ENCODE measurements at regions not wholly inside any gene's neighbourhood (a gene's known extent, or its start where the extent isn't known, plus 50 kb on each side); places are given as distances from the start of the nearest gene placed in this dataset.

GRCh38 chr3:95310560-95310959 lies 1247.7 kb downstream of the NSUN3 start:
- H3K4me3 ChIP-seq = no peak overlapping the region
- H3K36me3 ChIP-seq = no peaks in the 10 kb centered on the region
- H3K27ac ChIP-seq (replicated peaks) = no peak overlapping the region
- no peak for DNase-seq
- no peaks in the 10 kb centered on the region for H3K27me3 ChIP-seq (ENCODE audit: low read depth)
- TF ChIP-seq CTCF (IDR thresholded peaks at IDR 0.05; ENCODE audit: borderline replicate concordance) = no peak
- intact Hi-C loops (cut with micrococcal nuclease) = no loop called here
- no peaks in the 10 kb centered on the region for H3K4me1 ChIP-seq
- peaks cover 17% of the 10 kb centered on the region for H3K9me3 ChIP-seq (replicated peaks)

GRCh38 chr3:95311272-95311671 lies 1248.4 kb downstream of the NSUN3 start:
- H3K4me1 ChIP-seq = no peaks in the 10 kb centered on the region
- no peak for TF ChIP-seq CTCF (IDR thresholded peaks at IDR 0.05; ENCODE audit: borderline replicate concordance)
- no peaks in the 10 kb centered on the region for H3K27me3 ChIP-seq (ENCODE audit: low read depth)
- DNase-seq = no peak
- H3K36me3 ChIP-seq = no peaks in the 10 kb centered on the region
- intact Hi-C loops (cut with micrococcal nuclease) = no loop called here
- H3K27ac ChIP-seq (replicated peaks) = no peak overlapping the region
- no peak overlapping the region for H3K4me3 ChIP-seq
- H3K9me3 ChIP-seq (replicated peaks) = peaks cover 24% of the 10 kb centered on the region

GRCh38 chr3:95312650-95313049 lies 1249.8 kb downstream of the NSUN3 start:
- H3K27me3 ChIP-seq (ENCODE audit: low read depth) = no peaks in the 10 kb centered on the region
- no peak for TF ChIP-seq CTCF (IDR thresholded peaks at IDR 0.05; ENCODE audit: borderline replicate concordance)
- intact Hi-C loops (cut with micrococcal nuclease) = no loop called here
- H3K4me1 ChIP-seq = no peaks in the 10 kb centered on the region
- no peak overlapping the region for H3K4me3 ChIP-seq
- peaks cover 29% of the 10 kb centered on the region for H3K9me3 ChIP-seq (replicated peaks)
- H3K36me3 ChIP-seq = no peaks in the 10 kb centered on the region
- H3K27ac ChIP-seq (replicated peaks) = no peak overlapping the region
- no peak for DNase-seq

GRCh38 chr3:95319921-95320494 lies 1257.1 kb downstream of the NSUN3 start:
- no peaks in the 10 kb centered on the region for H3K27me3 ChIP-seq (ENCODE audit: low read depth)
- no peaks in the 10 kb centered on the region for H3K36me3 ChIP-seq
- DNase-seq = no peak
- intact Hi-C loops (cut with micrococcal nuclease) = no loop called here
- no peaks in the 10 kb centered on the region for H3K4me1 ChIP-seq
- no peak for TF ChIP-seq CTCF (IDR thresholded peaks at IDR 0.05; ENCODE audit: borderline replicate concordance)
- no peak overlapping the region for H3K27ac ChIP-seq (replicated peaks)
- peaks cover 18% of the 10 kb centered on the region for H3K9me3 ChIP-seq (replicated peaks)
- no peak overlapping the region for H3K4me3 ChIP-seq

GRCh38 chr3:95327478-95327877 lies 1264.6 kb downstream of the NSUN3 start:
- TF ChIP-seq CTCF (IDR thresholded peaks at IDR 0.05; ENCODE audit: borderline replicate concordance) = no peak
- Histone ChIP-seq H3K4me3 (no peak overlapping the region), H3K9me3 (replicated peaks) (peaks cover 49% of the 10 kb centered on the region), H3K36me3 (no peaks in the 10 kb centered on the region), H3K27me3 (ENCODE audit: low read depth) (no peaks in the 10 kb centered on the region), H3K4me1 (no peaks in the 10 kb centered on the region), H3K27ac (replicated peaks) (no peak overlapping the region)
- intact Hi-C loops (cut with micrococcal nuclease) = no loop called here
- DNase-seq = no peak

Measured in left ventricle myocardium inferior (tissue), 1 donor.